H9 (cell line): ENCODE measurements at regions not wholly inside any gene's neighbourhood (a gene's known extent, or its start where the extent isn't known, plus 50 kb on each side); places are given as distances from the start of the nearest gene placed in this dataset.

ENCODE experiments used
- DNase-seq: peaks from one replicate; pipeline ENCODE4 v3.0.0-alpha.2; 2017
- H2AFZ ChIP-seq: one replicate; pipeline ENCODE4 v1.6.1; 2013; ENCODE audit warnings: mild to moderate bottlenecking, low read length, control low read depth, moderate library complexity
- H2AK5ac ChIP-seq: 2 replicates; pipeline ENCODE4 v1.6.1; 2013; ENCODE audit warnings: low read length, control low read depth, mixed read lengths; ENCODE audit not compliant: insufficient read length
- H2BK120ac ChIP-seq: one replicate; pipeline ENCODE4 v1.6.1; 2013; ENCODE audit warnings: low read depth, mild to moderate bottlenecking, low read length, control low read depth, inconsistent platforms; ENCODE audit not compliant: poor library complexity, severe bottlenecking
- H2BK12ac ChIP-seq: 2 replicates; pipeline ENCODE4 v1.6.1; 2013; ENCODE audit warnings: low read length, control low read depth, mixed read lengths, low read depth; ENCODE audit not compliant: insufficient read length
- H2BK15ac ChIP-seq: 2 replicates; pipeline ENCODE4 v1.6.1; 2013; ENCODE audit warnings: low read depth, low read length, control low read depth
- H2BK20ac ChIP-seq: one replicate; pipeline ENCODE4 v1.6.1; 2013; ENCODE audit warnings: low read depth, mild to moderate bottlenecking, low read length, control low read depth, inconsistent platforms; ENCODE audit not compliant: poor library complexity, severe bottlenecking
- H2BK5ac ChIP-seq: 2 replicates; pipeline ENCODE4 v1.6.1; 2013; ENCODE audit warnings: low read length, control low read depth, mixed read lengths; ENCODE audit not compliant: insufficient read length
- H3K14ac ChIP-seq: 2 replicates; pipeline ENCODE4 v1.6.1; 2013; ENCODE audit warnings: low read length, control low read depth; ENCODE audit not compliant: insufficient read depth
- H3K18ac ChIP-seq: 2 replicates; pipeline ENCODE4 v1.6.1; 2013; ENCODE audit warnings: low read depth, mild to moderate bottlenecking, mixed read lengths, low read length, control low read depth; ENCODE audit not compliant: insufficient read length
- H3K23ac ChIP-seq: 2 replicates; pipeline ENCODE4 v1.6.1; 2013; ENCODE audit warnings: low read length, control low read depth, mixed read lengths, low read depth; ENCODE audit not compliant: insufficient read length
- H3K23me2 ChIP-seq: 2 replicates; pipeline ENCODE4 v1.6.1; 2013; ENCODE audit warnings: low read depth, mild to moderate bottlenecking, mixed read lengths, low read length, control low read depth; ENCODE audit not compliant: insufficient read length, poor library complexity, severe bottlenecking
- H3K27ac ChIP-seq: 2 replicates; pipeline ENCODE4 v1.5.1; 2013; ENCODE audit warnings: low read length, control low read depth, mixed read lengths, low read depth; ENCODE audit not compliant: insufficient read length
- H3K27me3 ChIP-seq: 2 replicates; pipeline ENCODE4 v1.6.1; 2013; ENCODE audit warnings: low read length, control low read depth, inconsistent platforms; ENCODE audit not compliant: insufficient read depth
- H3K4ac ChIP-seq: 2 replicates; pipeline ENCODE4 v1.6.1; 2013; ENCODE audit warnings: low read depth, mild to moderate bottlenecking, control low read depth, inconsistent platforms, low read length, moderate library complexity
- H3K4me1 ChIP-seq: 2 replicates; pipeline ENCODE4 v1.6.1; 2013; ENCODE audit warnings: low read length, control low read depth, inconsistent platforms; ENCODE audit not compliant: insufficient read depth
- H3K4me2 ChIP-seq: 2 replicates; pipeline ENCODE4 v1.6.1; 2013; ENCODE audit warnings: low read length, control low read depth, mixed read lengths; ENCODE audit not compliant: insufficient read length, insufficient read depth
- H3K56ac ChIP-seq: 2 replicates; pipeline ENCODE4 v1.6.1; 2013; ENCODE audit warnings: low read depth, mild to moderate bottlenecking, mixed read lengths, low read length, control low read depth; ENCODE audit not compliant: insufficient read length
- H3K79me1 ChIP-seq: 2 replicates; pipeline ENCODE4 v1.6.1; 2013; ENCODE audit warnings: low read depth, mild to moderate bottlenecking, moderate library complexity, low read length, control low read depth, inconsistent platforms; ENCODE audit not compliant: insufficient read depth, poor library complexity, severe bottlenecking
- H3K79me2 ChIP-seq: 2 replicates; pipeline ENCODE4 v1.6.1; 2013; ENCODE audit warnings: low read length, control low read depth, inconsistent platforms; ENCODE audit not compliant: insufficient read depth
- H3K9ac ChIP-seq: 2 replicates; pipeline ENCODE4 v1.6.1; 2013; ENCODE audit warnings: low read length, control low read depth, mixed read lengths; ENCODE audit not compliant: insufficient read length; ENCODE audit errors: extremely low read depth
- H3K9me3 ChIP-seq: one replicate; pipeline ENCODE4 v1.6.1; 2013; ENCODE audit warnings: low read depth, low read length, inconsistent platforms; ENCODE audit not compliant: control insufficient read depth
- H3T11ph ChIP-seq: one replicate; pipeline ENCODE4 v1.6.1; 2013; ENCODE audit warnings: mild to moderate bottlenecking, low read length, control low read depth, inconsistent platforms
- H4K20me1 ChIP-seq: one replicate; pipeline ENCODE4 v1.6.1; 2013; ENCODE audit not compliant: control insufficient read depth, insufficient read length, insufficient read depth
- H4K5ac ChIP-seq: 2 replicates; pipeline ENCODE4 v1.6.1; 2013; ENCODE audit warnings: low read depth, mild to moderate bottlenecking, mixed read lengths, low read length, control low read depth; ENCODE audit not compliant: insufficient read length
- H4K8ac ChIP-seq: replicated peaks from 2 replicates; pipeline ENCODE4 v1.6.1; 2013; ENCODE audit warnings: low read length, control low read depth, mixed read lengths, low read depth; ENCODE audit not compliant: insufficient read length
- H4K91ac ChIP-seq: 2 replicates; pipeline ENCODE4 v1.6.1; 2013; ENCODE audit warnings: low read depth, mild to moderate bottlenecking, moderate library complexity, mixed read lengths, low read length, control low read depth; ENCODE audit not compliant: insufficient read length
- H3K27ac Mint-ChIP-seq, 3 experiments: 2 replicates in 2 of 3; 3 replicates in 1 of 3; pipeline ENCODE4 v1.8.0; 2020 to 2021; ENCODE audit warnings: mixed read lengths in 3 of 3, mild to moderate bottlenecking in 1 of 3, moderate library complexity in 1 of 3
- H3K27me3 Mint-ChIP-seq: 2 replicates; pipeline ENCODE4 v1.8.0; 2021; ENCODE audit warnings: low read depth, mild to moderate bottlenecking, moderate library complexity, mixed read lengths
- H3K36me3 Mint-ChIP-seq, 3 experiments: 2 replicates in 2 of 3; 3 replicates in 1 of 3; pipeline ENCODE4 v1.8.0; 2020 to 2021; ENCODE audit warnings: low read depth in 3 of 3, mixed read lengths in 3 of 3; ENCODE audit not compliant: insufficient read depth in 1 of 3
- H3K4me1 Mint-ChIP-seq, 2 experiments: 2 replicates each; pipeline ENCODE4 v1.8.0; 2020; ENCODE audit warnings: mixed read lengths in 2 of 2
- H3K4me3 Mint-ChIP-seq, 2 experiments: 2 replicates in 1 of 2; 3 replicates in 1 of 2; pipeline ENCODE4 v1.8.0; 2020 to 2021; ENCODE audit warnings: mild to moderate bottlenecking in 2 of 2, mixed read lengths in 2 of 2, moderate library complexity in 1 of 2
- H3K9me3 Mint-ChIP-seq, 2 experiments: 2 replicates in 1 of 2; 3 replicates in 1 of 2; pipeline ENCODE4 v1.8.0; 2020; ENCODE audit warnings: mild to moderate bottlenecking in 2 of 2, mixed read lengths in 2 of 2, moderate library complexity in 1 of 2
- CTCF ChIP-seq: fragments of 200-600 bp; sonication (generic); conservative IDR thresholded peaks from 3 replicates; pipeline ENCODE4 v1.8.0; 2021; ENCODE audit warnings: antibody characterized with exemption, mild to moderate bottlenecking
- WGBS: extraction: QIAGEN DNeasy Blood & Tissue Kit; methylation state at CpG from one replicate; pipeline ENCODE4 v1.1.7; 2013; ENCODE audit warnings: missing lambda C conversion rate, low lambda C conversion rate, mixed read lengths; ENCODE audit not compliant: insufficient read length; ENCODE audit errors: extremely low coverage; 5-methylcytosine and 5-hydroxymethylcytosine counted together

- WGBS = no CpG with 5 or more reads among the region's 4 CpGs
- DNase-seq = no peak
- Histone ChIP-seq H3K23me2 (no peaks in the 10 kb centered on the region), H4K5ac (no peak overlapping the region), H3K9ac (no peak overlapping the region), H3K4me1 (peaks cover 8% of the 10 kb centered on the region; the same call in 1 of the 2 replicates), H2BK120ac (no peak overlapping the region), H2BK15ac (no peak overlapping the region), H3K14ac (no peak overlapping the region), H2AFZ (no peak overlapping the region), H3K79me2 (no peaks in the 10 kb centered on the region), H3K27me3 (no peaks in the 10 kb centered on the region), H4K20me1 (no peaks in the 10 kb centered on the region), H3K4ac (no peak overlapping the region), H3K23ac (no peak overlapping the region), H2BK12ac (no peak overlapping the region), H3K18ac (no peak overlapping the region), H3K56ac (no peak overlapping the region), H2BK20ac (no peak overlapping the region), H3K79me1 (no peaks in the 10 kb centered on the region), H4K91ac (no peak overlapping the region), H3T11ph (no peak overlapping the region), H3K9me3 (no peaks in the 10 kb centered on the region), H4K8ac (no peak overlapping the region), H3K4me2 (no peak overlapping the region), H2BK5ac (no peak overlapping the region), H2AK5ac (no peak overlapping the region), H3K27ac (no peak overlapping the region)
- H3K9me3 Mint-ChIP-seq = no peaks in the 10 kb centered on the region; a peak in 1 of 5 replicates
- peaks cover 4% of the 10 kb centered on the region; the same call in 1 of the 2 replicates for H3K27me3 Mint-ChIP-seq
- H3K4me3 Mint-ChIP-seq = no peak overlapping the region
- no peak for TF ChIP-seq CTCF
- H3K4me1 Mint-ChIP-seq = peaks cover 45% of the 10 kb centered on the region in 2 experiments
- no peak overlapping the region for H3K27ac Mint-ChIP-seq
- H3K36me3 Mint-ChIP-seq = no peaks in the 10 kb centered on the region; a peak in 1 of 7 replicates
Measured at GRCh38 chr16:79411805-79412204, 188.7 kb downstream of the MAF start.
